OCI-LY3 (cell line): ENCODE measurements at regions not wholly inside any gene's neighbourhood (a gene's known extent, or its start where the extent isn't known, plus 50 kb on each side); places are given as distances from the start of the nearest gene placed in this dataset.

Experiments
- H2AFZ ChIP-seq: fragments of 200-600, 300-600 bp; shearing (Covaris generic); 2 replicates; pipeline ENCODE4 v1.6.0; 2014; ENCODE audit warnings: antibody characterized with exemption, low read depth, low read length
- H3K27ac ChIP-seq: fragments of 200-600, 300-600 bp; sonication (generic); 2 replicates; pipeline ENCODE4 v1.5.1; 2014; ENCODE audit warnings: mild to moderate bottlenecking, low read length, moderate library complexity, mixed read lengths
- H3K27me3 ChIP-seq: fragments of 200-600, 300-600 bp; sonication (generic); 2 replicates; pipeline ENCODE4 v1.6.1; 2014; ENCODE audit warnings: low read depth, low read length, mixed read lengths
- H3K36me3 ChIP-seq: fragments of 200-600, 300-600 bp; sonication (generic); replicated peaks from 2 replicates; pipeline ENCODE3; 2014; ENCODE audit warnings: low read depth, low read length, mixed read lengths
- H3K4me1 ChIP-seq: fragments of 300-600, 200-600 bp; sonication (generic); 2 replicates; pipeline ENCODE4 v1.6.1; 2014; ENCODE audit warnings: low read length, mixed read lengths
- H3K4me2 ChIP-seq: fragments of 200-600, 300-600 bp; sonication (generic); 2 replicates; pipeline ENCODE4 v1.6.1; 2014; ENCODE audit warnings: low read length, mixed read lengths
- H3K4me3 ChIP-seq: fragments of 300-600, 200-600 bp; sonication (generic); 2 replicates; pipeline ENCODE4 v1.5.1; 2014; ENCODE audit warnings: antibody characterized with exemption, mild to moderate bottlenecking, low read length, moderate library complexity
- H3K79me2 ChIP-seq: fragments of 300-600, 200-600 bp; shearing (Covaris generic); 2 replicates; pipeline ENCODE4 v1.6.1; 2014; ENCODE audit warnings: mild to moderate bottlenecking, low read length, mixed read lengths
- H3K9ac ChIP-seq: fragments of 300-600, 200-600 bp; shearing (Covaris generic); 2 replicates; pipeline ENCODE4 v1.6.0; 2014; ENCODE audit warnings: mild to moderate bottlenecking, low read length, moderate library complexity
- H3K9me3 ChIP-seq: fragments of 200-600, 300-600 bp; shearing (Covaris generic); 2 replicates; pipeline ENCODE4 v1.6.1; 2014; ENCODE audit warnings: low read length, mixed read lengths; ENCODE audit not compliant: insufficient read depth
- H4K20me1 ChIP-seq: fragments of 200-600, 300-600 bp; sonication (generic); 2 replicates; pipeline ENCODE4 v1.6.1; 2016; ENCODE audit warnings: low read length, mixed read lengths; ENCODE audit not compliant: insufficient read depth
- CTCF ChIP-seq: fragments of 200-600, 300-600 bp; sonication (generic); IDR thresholded peaks from 2 replicates; pipeline ENCODE4 v1.5.1; 2014; ENCODE audit warnings: antibody characterized with exemption, low read length, low read depth
- EZH2phosphoT487 ChIP-seq: fragments of 200-600 bp; shearing (Covaris generic); IDR thresholded peaks from 2 replicates; pipeline ENCODE4 v1.6.1; 2018; ENCODE audit warnings: antibody characterized with exemption, mixed run types, low read depth

DNA sequence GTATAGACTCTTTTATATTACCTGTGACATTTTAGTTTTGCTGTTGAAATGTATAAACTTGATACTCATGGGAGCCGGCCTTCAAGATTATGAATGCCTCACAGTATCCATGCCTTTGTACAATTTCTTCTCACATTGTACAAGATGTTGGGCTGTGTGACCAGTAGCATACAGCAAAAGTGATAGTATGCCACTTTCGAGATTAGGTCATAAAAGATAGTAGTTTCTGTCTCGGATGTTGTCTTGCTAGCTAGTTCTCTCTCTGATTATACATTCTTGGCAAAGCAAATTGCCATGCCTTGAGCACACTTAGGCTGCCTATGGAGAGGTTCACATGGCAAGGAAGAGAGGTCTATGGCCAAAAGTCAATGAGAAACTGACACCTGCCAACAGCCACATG, 1309.8 kb upstream of the CDH8 start:
- Histone ChIP-seq H3K27ac (no peak overlapping the region), H4K20me1 (no peaks in the 10 kb centered on the region), H3K36me3 (no peaks in the 10 kb centered on the region), H2AFZ (no peak overlapping the region), H3K79me2 (no peaks in the 10 kb centered on the region), H3K9ac (no peak overlapping the region), H3K4me2 (no peak overlapping the region), H3K4me1 (no peaks in the 10 kb centered on the region), H3K27me3 (no peaks in the 10 kb centered on the region), H3K4me3 (no peak overlapping the region), H3K9me3 (no peaks in the 10 kb centered on the region)
- TF ChIP-seq EZH2phosphoT487 (no peak), CTCF (no peak)

DNA sequence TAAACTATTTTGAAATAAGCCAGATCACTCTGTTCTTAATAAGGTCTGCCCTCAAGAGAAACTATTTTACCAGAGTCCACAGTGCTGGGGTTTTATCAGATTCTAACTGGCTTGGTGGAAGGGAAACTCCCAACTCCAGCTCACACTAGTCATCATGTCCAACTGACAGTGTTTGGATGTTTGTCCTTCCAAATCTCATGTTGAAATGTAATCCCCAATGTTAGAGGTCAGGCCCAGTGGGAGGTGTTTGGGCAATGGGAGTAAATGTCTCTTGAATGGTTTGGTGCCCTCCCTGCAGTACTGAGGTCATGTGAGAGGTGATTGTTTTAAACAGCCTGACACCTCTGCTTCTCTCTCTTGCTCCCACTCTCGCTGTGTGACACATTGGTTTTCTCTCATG, 1301.0 kb upstream of the CDH8 start:
- Histone ChIP-seq H4K20me1 (no peaks in the 10 kb centered on the region), H3K27ac (no peak overlapping the region), H2AFZ (no peak overlapping the region), H3K4me3 (no peak overlapping the region), H3K79me2 (no peaks in the 10 kb centered on the region), H3K4me1 (no peaks in the 10 kb centered on the region), H3K9me3 (no peaks in the 10 kb centered on the region), H3K4me2 (no peak overlapping the region), H3K9ac (no peak overlapping the region), H3K27me3 (no peaks in the 10 kb centered on the region), H3K36me3 (no peaks in the 10 kb centered on the region)
- no peak for TF ChIP-seq CTCF
- no peak for TF ChIP-seq EZH2phosphoT487

- H3K9ac ChIP-seq, result no peak overlapping the region
- no peak for TF ChIP-seq EZH2phosphoT487
- TF ChIP-seq CTCF, result no peak
- no peaks in the 10 kb centered on the region for H4K20me1 ChIP-seq
These were observed 1294.9 kb upstream of the CDH8 start for GRCh38 chr16:63331111-63331510.

DNA sequence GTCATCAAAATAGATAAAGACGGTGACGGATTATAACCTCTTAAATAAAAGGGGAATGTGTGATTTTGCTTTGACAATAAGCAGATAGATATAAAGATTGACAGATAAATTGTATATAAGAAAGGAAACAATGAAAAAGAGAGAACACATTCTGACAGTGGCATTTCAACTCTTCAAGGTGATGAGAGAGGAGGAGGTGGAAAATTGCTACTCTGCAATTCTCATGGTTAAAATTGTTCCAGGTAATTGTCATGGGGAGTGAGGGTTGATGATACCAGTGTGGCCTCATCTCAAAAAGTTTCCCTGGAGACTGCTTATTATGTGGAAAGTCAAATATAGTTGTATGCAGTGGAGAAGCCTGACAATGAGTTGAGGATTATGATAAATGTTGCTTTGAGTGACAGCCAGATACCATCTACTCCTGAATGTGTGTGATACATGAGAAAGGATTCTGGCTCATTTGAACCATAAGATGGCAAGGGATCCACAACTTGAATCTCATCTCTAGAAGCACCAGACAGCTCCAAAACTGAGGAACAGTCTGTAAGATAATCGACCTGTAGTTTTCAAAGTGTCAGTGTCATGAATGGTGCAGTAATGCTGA, 1290.6 kb upstream of the CDH8 start:
- Histone ChIP-seq H3K9ac (no peak overlapping the region), H4K20me1 (no peaks in the 10 kb centered on the region), H2AFZ (no peak overlapping the region), H3K27ac (no peak overlapping the region), H3K4me3 (no peak overlapping the region), H3K36me3 (no peaks in the 10 kb centered on the region), H3K4me1 (no peaks in the 10 kb centered on the region), H3K79me2 (no peaks in the 10 kb centered on the region), H3K27me3 (no peaks in the 10 kb centered on the region), H3K9me3 (no peaks in the 10 kb centered on the region), H3K4me2 (no peak overlapping the region)
- TF ChIP-seq CTCF (no peak), EZH2phosphoT487 (no peak)

More at GRCh38 chr16:63331111-63331510, 1294.9 kb upstream of the CDH8 start:
- no peak overlapping the region for H3K4me2 ChIP-seq
- H2AFZ ChIP-seq, result no peak overlapping the region
- no peaks in the 10 kb centered on the region for H3K27me3 ChIP-seq
- H3K9me3 ChIP-seq, result no peaks in the 10 kb centered on the region
- H3K36me3 ChIP-seq, result no peaks in the 10 kb centered on the region
- no peak overlapping the region for H3K27ac ChIP-seq
- no peaks in the 10 kb centered on the region for H3K4me1 ChIP-seq
- H3K4me3 ChIP-seq, result no peak overlapping the region
- H3K79me2 ChIP-seq, result no peaks in the 10 kb centered on the region
